ENCODE measurements at regions not wholly inside any gene's neighbourhood (a gene's known extent, or its start where the extent isn't known, plus 50 kb on each side); places are given as distances from the start of the nearest gene placed in this dataset.
A peak's percentile ranks its signal among the peaks of the same experiment; 100 is the strongest.

DNA sequence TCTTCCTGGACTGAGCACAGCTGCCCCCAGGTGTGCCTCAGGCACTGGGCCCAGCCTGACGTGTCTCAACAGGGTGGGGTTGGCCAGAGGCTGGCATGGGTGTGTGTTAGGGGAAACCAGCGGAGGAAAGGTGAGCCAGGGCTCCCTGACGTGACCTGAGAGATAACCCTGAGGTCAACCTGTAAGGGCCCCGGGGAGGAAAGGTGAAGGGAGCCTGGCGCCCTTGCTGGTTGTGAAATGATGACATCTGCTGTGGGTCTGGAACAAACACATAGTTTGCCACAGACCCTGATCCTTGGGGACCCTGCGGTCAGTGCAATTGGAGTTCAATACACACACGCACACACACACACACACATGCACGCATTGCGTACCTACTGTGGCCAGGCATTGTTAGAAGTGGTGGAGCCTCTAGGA is 100.2 kb upstream of the TLE3 start:
- Histone ChIP-seq H3K36me3 (no peaks in the 10 kb centered on the region), H3K27me3 (ENCODE audit: insufficient read depth, low read depth, severe bottlenecking) (no peaks in the 10 kb centered on the region), H3K9me3 (ENCODE audit: severe bottlenecking) (no peaks in the 10 kb centered on the region), H3K4me3 (ENCODE audit: low read depth, low read length) (no peak overlapping the region), H3K27ac (no peak overlapping the region)
- DNase-seq: no peak
- TF ChIP-seq, protein P1, sequence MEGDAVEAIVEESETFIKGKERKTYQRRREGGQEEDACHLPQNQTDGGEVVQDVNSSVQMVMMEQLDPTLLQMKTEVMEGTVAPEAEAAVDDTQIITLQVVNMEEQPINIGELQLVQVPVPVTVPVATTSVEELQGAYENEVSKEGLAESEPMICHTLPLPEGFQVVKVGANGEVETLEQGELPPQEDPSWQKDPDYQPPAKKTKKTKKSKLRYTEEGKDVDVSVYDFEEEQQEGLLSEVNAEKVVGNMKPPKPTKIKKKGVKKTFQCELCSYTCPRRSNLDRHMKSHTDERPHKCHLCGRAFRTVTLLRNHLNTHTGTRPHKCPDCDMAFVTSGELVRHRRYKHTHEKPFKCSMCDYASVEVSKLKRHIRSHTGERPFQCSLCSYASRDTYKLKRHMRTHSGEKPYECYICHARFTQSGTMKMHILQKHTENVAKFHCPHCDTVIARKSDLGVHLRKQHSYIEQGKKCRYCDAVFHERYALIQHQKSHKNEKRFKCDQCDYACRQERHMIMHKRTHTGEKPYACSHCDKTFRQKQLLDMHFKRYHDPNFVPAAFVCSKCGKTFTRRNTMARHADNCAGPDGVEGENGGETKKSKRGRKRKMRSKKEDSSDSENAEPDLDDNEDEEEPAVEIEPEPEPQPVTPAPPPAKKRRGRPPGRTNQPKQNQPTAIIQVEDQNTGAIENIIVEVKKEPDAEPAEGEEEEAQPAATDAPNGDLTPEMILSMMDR (IDR thresholded peaks at IDR 0.05; ENCODE audit: low read depth, low read length): no peak

DNA sequence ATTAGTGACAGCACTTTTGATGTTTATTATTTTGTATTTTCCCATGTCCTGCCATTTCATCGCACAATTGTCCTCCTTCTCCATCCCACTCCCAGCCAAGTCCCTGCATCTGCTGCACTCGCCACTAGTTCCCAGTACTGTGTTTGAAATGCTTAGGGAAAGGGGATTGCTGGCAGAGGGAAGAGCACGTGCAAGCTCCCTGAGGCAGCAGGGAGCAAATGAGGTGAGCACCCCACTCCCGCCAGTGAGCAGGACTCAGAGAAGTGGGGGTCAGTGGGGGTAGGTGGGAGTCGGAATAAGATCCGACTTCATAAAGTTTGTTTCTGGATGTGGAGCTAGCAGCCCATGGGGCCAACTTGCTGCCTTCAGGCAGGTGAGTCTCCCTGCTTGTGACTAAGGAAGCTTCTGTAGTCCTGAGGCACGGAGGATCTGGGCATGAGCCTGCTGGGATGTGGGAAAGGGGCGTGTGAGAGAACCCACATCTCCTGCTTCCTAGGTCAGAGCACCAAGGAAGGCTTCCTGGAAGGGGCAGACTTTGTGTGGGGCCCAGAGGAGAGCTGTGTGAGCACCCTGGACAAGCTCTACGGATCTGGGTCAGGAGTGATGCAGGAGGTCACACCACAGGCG is 99.7 kb upstream of the TLE3 start:
- Histone ChIP-seq H3K9me3 (ENCODE audit: severe bottlenecking) (no peaks in the 10 kb centered on the region), H3K27ac (no peak overlapping the region), H3K36me3 (no peaks in the 10 kb centered on the region), H3K4me3 (ENCODE audit: low read depth, low read length) (no peak overlapping the region), H3K27me3 (ENCODE audit: insufficient read depth, low read depth, severe bottlenecking) (no peaks in the 10 kb centered on the region)
- TF ChIP-seq, protein P1 (IDR thresholded peaks at IDR 0.05; ENCODE audit: low read depth, low read length): no peak
- DNase-seq: no peak

DNA sequence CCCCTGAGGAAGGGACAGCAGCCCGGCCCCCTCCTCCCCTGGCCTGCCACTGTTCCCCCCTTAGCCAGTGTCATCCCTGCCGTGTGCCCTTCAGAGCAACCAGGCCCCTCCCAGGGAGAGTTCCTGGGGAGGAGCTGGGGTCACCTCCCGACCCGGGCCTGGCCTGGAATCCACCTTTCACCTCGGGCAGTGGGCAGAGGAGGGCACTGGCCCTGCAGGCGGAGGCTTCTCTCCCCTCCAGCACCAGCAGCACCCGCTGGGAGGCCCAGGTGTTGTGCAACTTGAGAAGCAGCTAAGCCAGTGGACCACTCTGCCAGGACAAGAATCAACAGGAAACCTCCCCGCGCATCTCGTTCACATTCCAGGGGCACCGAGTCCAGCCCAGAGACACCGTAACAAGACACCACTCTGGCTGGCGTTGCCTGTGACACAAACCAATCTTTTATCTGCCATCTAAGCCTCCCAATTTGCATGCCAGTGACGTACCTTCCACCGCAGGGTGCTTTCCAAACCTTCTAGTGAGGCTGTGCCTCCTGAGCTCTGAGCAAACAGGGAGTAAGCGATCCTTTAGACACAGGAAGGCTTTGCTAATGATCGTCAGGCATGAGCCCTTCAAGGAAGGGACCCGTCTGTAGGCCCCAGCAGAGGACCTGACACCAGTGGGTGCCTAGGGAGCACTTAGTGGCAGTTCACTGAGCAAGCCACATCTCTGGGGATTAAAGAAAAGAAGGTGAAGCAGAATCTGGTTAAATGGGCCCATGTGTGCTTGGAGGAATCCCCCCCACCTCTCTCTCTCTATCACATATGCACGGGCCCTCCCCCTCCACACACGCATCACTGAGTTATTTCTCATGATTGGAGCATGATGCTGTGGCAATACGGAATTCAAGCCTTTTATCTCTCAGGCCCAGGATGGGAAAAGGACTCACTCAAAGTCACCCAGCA is 98.9 kb upstream of the TLE3 start:
- Histone ChIP-seq H3K27me3 (ENCODE audit: insufficient read depth, low read depth, severe bottlenecking) (no peaks in the 10 kb centered on the region), H3K36me3 (no peaks in the 10 kb centered on the region), H3K27ac (no peak overlapping the region), H3K9me3 (ENCODE audit: severe bottlenecking) (peaks cover 2% of the 10 kb centered on the region), H3K4me3 (ENCODE audit: low read depth, low read length) (no peak overlapping the region)
- peak; percentile 39 for DNase-seq
- TF ChIP-seq, protein P1 (IDR thresholded peaks at IDR 0.05; ENCODE audit: low read depth, low read length): no peak

DNA sequence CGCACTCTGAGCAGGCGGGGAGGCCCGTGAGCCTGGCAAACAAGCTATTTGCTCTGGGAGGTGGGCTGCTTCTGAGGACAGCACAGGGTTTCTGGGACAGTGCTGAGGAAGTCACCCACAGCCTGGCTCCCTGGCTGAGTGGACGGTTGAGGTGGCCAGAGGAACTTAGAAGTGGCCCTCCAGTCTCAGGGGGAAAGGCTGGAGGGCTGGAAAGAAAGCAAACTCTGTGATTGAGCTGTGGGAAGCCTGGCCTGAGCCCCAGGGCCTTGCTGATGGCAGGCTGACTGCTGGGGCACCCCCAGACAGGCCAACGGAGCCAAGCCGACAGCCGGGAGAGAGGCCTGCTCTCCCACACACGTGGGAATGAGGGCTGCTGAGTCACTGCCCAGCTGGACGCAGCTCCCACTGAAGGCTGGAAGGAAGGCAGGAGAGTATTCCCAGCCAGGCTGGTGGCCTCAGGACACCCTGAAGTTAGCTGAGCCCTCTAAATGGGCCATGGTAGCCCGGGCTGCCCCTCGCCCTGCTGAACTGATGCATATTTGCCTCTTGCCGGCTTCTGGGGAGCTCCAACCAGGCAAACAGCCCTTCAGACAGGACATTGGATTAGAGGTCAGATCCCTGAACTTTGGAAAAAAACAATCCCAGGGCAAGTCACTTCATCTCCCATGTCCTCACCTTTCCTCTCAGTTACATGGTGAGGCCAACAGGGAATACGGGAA is 98.0 kb upstream of the TLE3 start:
- H3K27ac ChIP-seq: peak overlapping the region; percentile 10; the same call in 1 of the 2 replicates
- TF ChIP-seq, protein P1 (IDR thresholded peaks at IDR 0.05; ENCODE audit: low read depth, low read length): no peak
- H3K4me3 ChIP-seq (ENCODE audit: low read depth, low read length): no peak overlapping the region
- H3K27me3 ChIP-seq (ENCODE audit: insufficient read depth, low read depth, severe bottlenecking): no peaks in the 10 kb centered on the region
- peaks cover 11% of the 10 kb centered on the region for H3K9me3 ChIP-seq (ENCODE audit: severe bottlenecking)
- H3K36me3 ChIP-seq: no peaks in the 10 kb centered on the region
- DNase-seq: peak; percentile 35

DNA sequence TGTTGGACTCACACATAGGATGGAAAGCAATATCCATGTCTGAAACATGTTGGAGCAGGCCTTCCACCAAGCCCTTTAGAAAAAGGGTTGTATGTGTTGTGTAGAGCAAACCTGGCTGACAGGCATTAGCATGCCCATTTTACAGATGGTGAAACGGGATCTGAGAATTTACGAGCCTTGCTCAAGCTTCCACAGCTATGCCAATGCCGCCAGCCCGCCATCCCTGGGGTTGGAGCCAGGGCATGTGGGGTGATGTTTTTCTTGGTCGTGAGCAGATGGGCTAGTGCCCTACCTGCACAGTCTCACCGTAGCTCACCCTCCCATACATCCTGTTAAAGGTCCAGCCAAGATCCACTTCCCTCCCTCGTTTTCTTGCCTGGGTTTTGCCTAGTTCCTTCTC is 97.5 kb upstream of the TLE3 start:
- no peak for DNase-seq
- no peak overlapping the region for H3K4me3 ChIP-seq (ENCODE audit: low read depth, low read length)
- no peaks in the 10 kb centered on the region for H3K36me3 ChIP-seq
- H3K27ac ChIP-seq: no peak overlapping the region; the same call in 1 of the 2 replicates
- no peaks in the 10 kb centered on the region for H3K27me3 ChIP-seq (ENCODE audit: insufficient read depth, low read depth, severe bottlenecking)
- H3K9me3 ChIP-seq (ENCODE audit: severe bottlenecking): peaks cover 17% of the 10 kb centered on the region
- TF ChIP-seq, protein P1 (IDR thresholded peaks at IDR 0.05; ENCODE audit: low read depth, low read length): no peak

Data from WERI-Rb-1 (cell line).